BJ (cell line): ENCODE measurements at regions not wholly inside any gene's neighbourhood (a gene's known extent, or its start where the extent isn't known, plus 50 kb on each side); places are given as distances from the start of the nearest gene placed in this dataset.

Experiments used
- CTCF ChIA-PET: fragments of 350-600 bp; formaldehyde crosslinking; extraction: SDS; loops from one replicate; lab custom pipeline; 2021; ENCODE audit warnings: antibody characterized with exemption, inconsistent platforms; lab: Yijun Ruan, JAX
- POLR2A ChIA-PET: fragments of 300-600 bp; sonication (Branson Sonifier 250); formaldehyde crosslinking; extraction: SDS; loops from one replicate; lab custom pipeline; 2021; ENCODE audit warnings: antibody characterized with exemption; lab: Charles Lee
- DNase-seq: peaks from one replicate; pipeline ENCODE4 v3.0.0-alpha.2; 2011; ENCODE audit warnings: low read depth
- H3K27me3 ChIP-seq: 2 replicates; pipeline ENCODE4 v1.6.0; 2011; ENCODE audit warnings: low read length; ENCODE audit not compliant: control insufficient read depth, insufficient read depth
- H3K36me3 ChIP-seq: 2 replicates; pipeline ENCODE4 v1.5.1; 2011; ENCODE audit warnings: low read length; ENCODE audit not compliant: control insufficient read depth, insufficient read depth
- H3K4me3 ChIP-seq: 2 replicates; pipeline ENCODE4 v1.5.1; 2011; ENCODE audit warnings: low read depth, mild to moderate bottlenecking, control low read depth, low read length
- TF ChIP-seq, protein P1 (sequence below): IDR thresholded peaks from 2 replicates; pipeline ENCODE4 v1.5.1; 2011; ENCODE audit warnings: low read depth, mild to moderate bottlenecking, control low read depth, inconsistent platforms, low read length, moderate library complexity; ENCODE audit not compliant: insufficient read depth

DNA sequence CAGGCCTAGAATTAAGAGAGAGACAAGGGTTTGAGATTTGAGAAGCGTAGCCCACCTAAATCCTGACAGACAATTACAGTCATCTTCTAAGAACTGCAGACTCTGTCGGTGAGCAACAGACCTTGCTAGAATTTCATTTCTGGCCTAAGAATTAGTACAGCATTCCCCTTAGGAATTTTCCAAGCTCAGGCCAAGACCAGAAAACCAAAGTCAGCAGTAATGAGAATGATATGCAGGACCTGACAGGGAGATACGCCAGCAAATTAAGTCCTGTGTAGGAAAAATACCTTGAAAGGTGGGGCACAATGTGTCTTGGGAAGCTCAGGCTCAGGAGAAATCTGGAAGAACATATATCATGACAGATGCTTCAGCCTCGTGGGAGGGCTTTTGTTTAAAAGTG, 52.7 kb upstream of the HERPUD2 start:
- H3K4me3 ChIP-seq = no peak overlapping the region
- H3K36me3 ChIP-seq = no peaks in the 10 kb centered on the region
- no peaks in the 10 kb centered on the region for H3K27me3 ChIP-seq
- ChIA-PET CTCF (no interaction called here), POLR2A (no interaction called here)
- TF ChIP-seq, protein P1, sequence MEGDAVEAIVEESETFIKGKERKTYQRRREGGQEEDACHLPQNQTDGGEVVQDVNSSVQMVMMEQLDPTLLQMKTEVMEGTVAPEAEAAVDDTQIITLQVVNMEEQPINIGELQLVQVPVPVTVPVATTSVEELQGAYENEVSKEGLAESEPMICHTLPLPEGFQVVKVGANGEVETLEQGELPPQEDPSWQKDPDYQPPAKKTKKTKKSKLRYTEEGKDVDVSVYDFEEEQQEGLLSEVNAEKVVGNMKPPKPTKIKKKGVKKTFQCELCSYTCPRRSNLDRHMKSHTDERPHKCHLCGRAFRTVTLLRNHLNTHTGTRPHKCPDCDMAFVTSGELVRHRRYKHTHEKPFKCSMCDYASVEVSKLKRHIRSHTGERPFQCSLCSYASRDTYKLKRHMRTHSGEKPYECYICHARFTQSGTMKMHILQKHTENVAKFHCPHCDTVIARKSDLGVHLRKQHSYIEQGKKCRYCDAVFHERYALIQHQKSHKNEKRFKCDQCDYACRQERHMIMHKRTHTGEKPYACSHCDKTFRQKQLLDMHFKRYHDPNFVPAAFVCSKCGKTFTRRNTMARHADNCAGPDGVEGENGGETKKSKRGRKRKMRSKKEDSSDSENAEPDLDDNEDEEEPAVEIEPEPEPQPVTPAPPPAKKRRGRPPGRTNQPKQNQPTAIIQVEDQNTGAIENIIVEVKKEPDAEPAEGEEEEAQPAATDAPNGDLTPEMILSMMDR = no peak
- DNase-seq = no peak

DNA sequence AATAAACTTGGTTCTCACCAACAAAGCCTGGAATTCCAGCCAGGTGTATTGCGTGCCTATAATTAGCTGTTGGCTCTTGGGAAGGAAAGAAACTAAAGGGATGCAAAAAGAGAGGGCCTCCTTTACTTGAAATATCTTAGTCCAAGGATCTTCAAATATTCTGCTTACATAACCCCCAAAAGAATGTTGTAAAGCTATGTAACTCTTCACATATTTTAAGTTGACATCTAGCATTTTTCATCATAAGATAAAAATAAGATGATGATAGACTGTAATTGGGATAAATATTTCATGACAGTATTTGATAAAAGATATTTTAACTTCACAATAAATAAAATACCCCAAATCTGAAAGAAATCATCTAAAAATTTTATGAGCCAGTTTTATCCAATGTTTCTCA, 52.5 kb upstream of the SEPTIN7 start:
- no peak for DNase-seq
- POLR2A ChIA-PET = no interaction called here

DNA sequence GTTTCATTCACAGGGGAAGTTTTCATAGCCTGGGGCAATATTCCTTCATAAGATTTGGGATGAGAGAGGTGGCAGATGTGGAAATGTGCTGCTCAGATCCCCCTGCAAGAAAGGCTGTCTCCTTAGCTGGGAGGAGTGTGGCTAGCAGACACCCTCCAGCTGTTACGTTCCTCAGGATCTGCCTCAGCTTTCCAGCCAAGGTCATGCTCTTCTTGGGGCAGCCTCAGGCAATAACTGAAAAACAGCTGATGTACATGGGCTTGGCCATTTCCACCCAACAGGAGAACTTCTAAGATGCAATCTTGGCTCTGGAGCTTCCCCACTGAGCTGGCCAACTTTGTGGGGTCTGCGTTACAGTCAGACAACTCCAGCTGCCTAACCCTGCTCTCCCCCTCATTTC, 51.3 kb upstream of the SEPTIN7 start:
- DNase-seq = no peak
- no peaks in the 10 kb centered on the region for H3K27me3 ChIP-seq
- TF ChIP-seq, protein P1 = no peak
- ChIA-PET CTCF (interaction anchor here (1.1 kb wide), 1 partner anchor 53 kb away, joined by 3 read pairs; no protein-coding TSS in a partner anchor), POLR2A (no interaction called here)
- no peaks in the 10 kb centered on the region for H3K36me3 ChIP-seq
- no peak overlapping the region for H3K4me3 ChIP-seq

More for the DNA sequence above, 52.5 kb upstream of the SEPTIN7 start:
- Histone ChIP-seq H3K27me3 (no peaks in the 10 kb centered on the region), H3K36me3 (no peaks in the 10 kb centered on the region), H3K4me3 (no peak overlapping the region)
- CTCF ChIA-PET = interaction anchor here (1.1 kb wide), 1 partner anchor 54 kb away, joined by 3 read pairs; no protein-coding TSS in a partner anchor
- TF ChIP-seq, protein P1 = no peak
